Esophagus squamous epithelium (tissue), 5 donors: ENCODE measurements at regions not wholly inside any gene's neighbourhood (a gene's known extent, or its start where the extent isn't known, plus 50 kb on each side); places are given as distances from the start of the nearest gene placed in this dataset.

Experiments used
- DNase-seq: peaks from one replicate; lab custom pipeline; 2025; lab: John Stamatoyannopoulos, UW
- H3K27ac ChIP-seq, 4 donors: fragments of 200-600 bp; sonication (generic); one replicate each; pipeline ENCODE4 v1.5.1; 2016 to 2019; ENCODE audit warnings: mild to moderate bottlenecking in 1 of 4
- H3K27me3 ChIP-seq, 4 donors: fragments of 200-600 bp; sonication (generic); 1 replicate in 3 of 4; 2 replicates in 1 of 4; pipeline versions ENCODE4 v1.5.1 to v1.6.0; 2017 to 2021; ENCODE audit warnings: antibody characterized with exemption in 1 of 4
- H3K36me3 ChIP-seq, 3 donors: fragments of 200-600 bp; sonication (generic); one replicate each; pipeline ENCODE4 v1.5.1; 2016 to 2019
- H3K4me1 ChIP-seq, 3 donors: fragments of 200-600 bp; sonication (generic); one replicate each; pipeline ENCODE4 v1.5.1; 2017 to 2019
- H3K4me3 ChIP-seq, 4 donors: fragments of 200-600 bp; sonication (generic); 1 replicate in 3 of 4; 2 replicates in 1 of 4; pipeline ENCODE4 v1.5.1; 2016 to 2019; ENCODE audit warnings: mild to moderate bottlenecking in 2 of 4, moderate library complexity in 1 of 4
- H3K9me3 ChIP-seq, 3 donors: fragments of 200-600 bp; sonication (generic); one replicate each; pipeline ENCODE4 v1.5.1; 2016 to 2019
- CTCF ChIP-seq, 6 experiments: fragments of 450-650 bp in 4 of 6; fragments of 200-600 bp in 2 of 6; sonication (generic) in 2 of 6; IDR thresholded peaks; one replicate each; pipeline ENCODE4 v1.5.1; 2016 to 2019; ENCODE audit warnings: antibody characterized with exemption in 6 of 6, mild to moderate bottlenecking in 4 of 6, moderate library complexity in 4 of 6
- POLR2A ChIP-seq, 4 donors: fragments of 450-650 bp; IDR thresholded peaks; one replicate each; pipeline ENCODE4 v1.6.1; 2017; ENCODE audit warnings: antibody characterized with exemption in 4 of 4, mild to moderate bottlenecking in 4 of 4, moderate library complexity in 3 of 4
- WGBS, 2 donors: methylation state at CpG; one replicate each; pipeline ENCODE4 v1.1.5; 2018; 5-methylcytosine and 5-hydroxymethylcytosine counted together
- intact Hi-C: fragments of 100-400 bp; cut with DNase I; formaldehyde crosslinking; loops from one replicate; pipeline ENCODE4 v1.15.0; 2022
- donor health status: DM: yes; HTN: yes; CAD: no.

- H3K36me3 ChIP-seq, result no peaks in the 10 kb centered on the region
- intact Hi-C loops, result no loop called here
- H3K27me3 ChIP-seq, result no peaks in the 10 kb centered on the region
- H3K27ac ChIP-seq, result no peak overlapping the region
- no peaks in the 10 kb centered on the region for H3K9me3 ChIP-seq
- no peak overlapping the region for H3K4me3 ChIP-seq
- no peak for DNase-seq
- no peaks in the 10 kb centered on the region for H3K4me1 ChIP-seq
- no peak for TF ChIP-seq POLR2A (IDR thresholded peaks at IDR 0.05)
- no peak for TF ChIP-seq CTCF (IDR thresholded peaks at IDR 0.05)
Observed at GRCh38 chr6:66403966-66404365, 696.9 kb upstream of the EYS start.

GRCh38 chr6:66402873-66403272, 695.8 kb upstream of the EYS start:
- Histone ChIP-seq H3K9me3 (no peaks in the 10 kb centered on the region), H3K36me3 (no peaks in the 10 kb centered on the region), H3K27ac (no peak overlapping the region), H3K4me3 (no peak overlapping the region), H3K27me3 (no peaks in the 10 kb centered on the region), H3K4me1 (no peaks in the 10 kb centered on the region)
- intact Hi-C loops, result no loop called here
- 37 to 44% methylated on average over 1 of the region's 1 CpG for WGBS, 2 donors
- DNase-seq, result no peak
- TF ChIP-seq CTCF (IDR thresholded peaks at IDR 0.05), result no peak
- TF ChIP-seq POLR2A (IDR thresholded peaks at IDR 0.05), result no peak

GRCh38 chr6:66396549-66396948, 689.5 kb upstream of the EYS start:
- WGBS, 2 donors, result 71 to 72% methylated on average over 5 of the region's 7 CpGs
- intact Hi-C loops, result no loop called here
- Histone ChIP-seq H3K4me1 (no peaks in the 10 kb centered on the region), H3K9me3 (peaks cover 0 to 3% (median 0%) of the 10 kb centered on the region in 3 donors), H3K4me3 (no peak overlapping the region), H3K27ac (no peak overlapping the region), H3K27me3 (no peaks in the 10 kb centered on the region), H3K36me3 (no peaks in the 10 kb centered on the region)
- DNase-seq, result no peak
- TF ChIP-seq POLR2A (IDR thresholded peaks at IDR 0.05), result no peak
- TF ChIP-seq CTCF (IDR thresholded peaks at IDR 0.05), result no peak

- Histone ChIP-seq H3K9me3 (peaks cover 0 to 3% (median 0%) of the 10 kb centered on the region in 3 donors), H3K36me3 (no peaks in the 10 kb centered on the region), H3K27ac (no peak overlapping the region), H3K27me3 (no peaks in the 10 kb centered on the region), H3K4me1 (no peaks in the 10 kb centered on the region), H3K4me3 (no peak overlapping the region)
- intact Hi-C loops, result no loop called here
- DNase-seq, result no peak
- no peak for TF ChIP-seq CTCF (IDR thresholded peaks at IDR 0.05)
- no peak for TF ChIP-seq POLR2A (IDR thresholded peaks at IDR 0.05)
- 67 to 80% methylated on average over 2 to 5 of the region's 6 CpGs for WGBS, 2 donors
Observed at GRCh38 chr6:66396145-66396544, 689.1 kb upstream of the EYS start.

- no peaks in the 10 kb centered on the region for H3K27me3 ChIP-seq
- no peaks in the 10 kb centered on the region for H3K36me3 ChIP-seq
- no peak overlapping the region for H3K4me3 ChIP-seq
- H3K27ac ChIP-seq, result no peak overlapping the region
- H3K4me1 ChIP-seq, result no peaks in the 10 kb centered on the region
- WGBS, 2 donors, result 97% methylated on average over 2 of the region's 2 CpGs
- TF ChIP-seq CTCF (IDR thresholded peaks at IDR 0.05) (no peak), POLR2A (IDR thresholded peaks at IDR 0.05) (no peak)
- H3K9me3 ChIP-seq, result peaks cover 0 to 6% (median 0%) of the 10 kb centered on the region in 3 donors
- DNase-seq, result no peak
- intact Hi-C loops, result no loop called here
Observed at GRCh38 chr6:66390393-66390792, 683.4 kb upstream of the EYS start.
